IMR-90 (cell line): ENCODE measurements at regions not wholly inside any gene's neighbourhood (a gene's known extent, or its start where the extent isn't known, plus 50 kb on each side); places are given as distances from the start of the nearest gene placed in this dataset.

Experiments used
- ATAC-seq: fragments of 200-7000 bp; cut with Tn5 transposase; 2 replicates; pipeline ENCODE4 v1.9.1; 2020; ENCODE audit warnings: low read depth, mild to moderate bottlenecking, moderate library complexity
- BruUV-seq: library from RNA; stranded (reverse); fragments of 400-500 nt; replicated peaks from 2 replicates; lab custom pipeline; 2021; lab: Mats Ljungman, UMichigan
- CTCF ChIA-PET: fragments of 300-600 bp; formaldehyde crosslinking; extraction: SDS; loops from one replicate; lab custom pipeline; 2021; ENCODE audit warnings: antibody characterized with exemption; lab: Yijun Ruan, JAX
- POLR2A ChIA-PET: fragments of 300-600 bp; sonication (Branson Sonifier 250); formaldehyde crosslinking; loops from one replicate; lab custom pipeline; 2022; ENCODE audit warnings: antibody characterized with exemption; ENCODE audit not compliant: unreplicated experiment; lab: Charles Lee
- DNase-seq: peaks from one replicate; pipeline ENCODE4 v3.0.0; 2013
- H2AFZ ChIP-seq: replicated peaks from 2 replicates; pipeline ENCODE3; 2013; ENCODE audit warnings: low read length, mild to moderate bottlenecking; ENCODE audit not compliant: poor library complexity
- H2AK5ac ChIP-seq: 2 replicates; pipeline ENCODE4 v1.6.1; 2013; ENCODE audit warnings: low read depth, low read length, inconsistent platforms
- H2AK9ac ChIP-seq: replicated peaks from 2 replicates; pipeline ENCODE3; 2013; ENCODE audit warnings: mild to moderate bottlenecking, low read depth, low read length, moderate library complexity; ENCODE audit not compliant: poor library complexity
- H2BK120ac ChIP-seq: 2 replicates; pipeline ENCODE4 v1.6.1; 2013; ENCODE audit warnings: low read depth, low read length, inconsistent platforms
- H2BK15ac ChIP-seq: 3 replicates; pipeline ENCODE4 v1.6.1; 2013; ENCODE audit warnings: low read depth, low read length, inconsistent platforms
- H2BK20ac ChIP-seq: 2 replicates; pipeline ENCODE4 v1.6.1; 2013; ENCODE audit warnings: low read depth, mild to moderate bottlenecking, inconsistent platforms, low read length, moderate library complexity
- H2BK5ac ChIP-seq: 2 replicates; pipeline ENCODE4 v1.6.1; 2013; ENCODE audit warnings: mild to moderate bottlenecking, low read depth, low read length, inconsistent platforms; ENCODE audit not compliant: poor library complexity, severe bottlenecking
- H3K14ac ChIP-seq: replicated peaks from 2 replicates; pipeline ENCODE4 v1.6.1; 2013; ENCODE audit warnings: low read depth, low read length, inconsistent platforms
- H3K18ac ChIP-seq: 2 replicates; pipeline ENCODE4 v1.6.1; 2013; ENCODE audit warnings: low read depth, low read length, control low read depth
- H3K23ac ChIP-seq: 2 replicates; pipeline ENCODE4 v1.6.1; 2013; ENCODE audit warnings: low read depth, low read length, inconsistent platforms
- H3K27ac ChIP-seq: 2 replicates; pipeline ENCODE4 v1.5.1; 2013; ENCODE audit warnings: mild to moderate bottlenecking, control low read depth, low read length; ENCODE audit not compliant: insufficient read depth
- H3K27me3 ChIP-seq: 2 replicates; pipeline ENCODE4 v1.6.1; 2013; ENCODE audit warnings: low read length; ENCODE audit not compliant: control insufficient read depth, insufficient read depth
- H3K36me3 ChIP-seq: 2 replicates; pipeline ENCODE4 v1.6.1; 2013; ENCODE audit warnings: low read length, mixed read lengths; ENCODE audit not compliant: control insufficient read depth, insufficient read depth
- H3K4ac ChIP-seq: 2 replicates; pipeline ENCODE4 v1.6.1; 2013; ENCODE audit warnings: low read depth, low read length, inconsistent platforms
- H3K4me1 ChIP-seq: 2 replicates; pipeline ENCODE4 v1.6.1; 2013; ENCODE audit warnings: low read length, mixed read lengths; ENCODE audit not compliant: control insufficient read depth, insufficient read depth
- H3K4me2 ChIP-seq: 2 replicates; pipeline ENCODE4 v1.6.1; 2013; ENCODE audit warnings: low read depth, mild to moderate bottlenecking, control low read depth, low read length, moderate library complexity
- H3K4me3 ChIP-seq: 2 replicates; pipeline ENCODE4 v1.5.1; 2013; ENCODE audit warnings: low read depth, mild to moderate bottlenecking, control low read depth, low read length, moderate library complexity; ENCODE audit not compliant: insufficient read depth
- H3K56ac ChIP-seq: 2 replicates; pipeline ENCODE4 v1.6.1; 2013; ENCODE audit warnings: low read length, inconsistent platforms; ENCODE audit not compliant: insufficient read depth; ENCODE audit errors: extremely low read depth
- H3K79me1 ChIP-seq, 2 experiments: 2 replicates each; pipeline ENCODE4 v1.6.1; 2013; ENCODE audit warnings: low read length in 2 of 2, inconsistent platforms in 1 of 2, low read depth in 1 of 2
- H3K9ac ChIP-seq: 2 replicates; pipeline ENCODE4 v1.6.1; 2013; ENCODE audit warnings: low read depth, low read length, control low read depth
- H3K9me1 ChIP-seq: 2 replicates; pipeline ENCODE4 v1.6.1; 2013; ENCODE audit warnings: low read length, inconsistent platforms; ENCODE audit not compliant: insufficient read depth
- H3K9me3 ChIP-seq: 2 replicates; pipeline ENCODE4 v1.6.1; 2013; ENCODE audit warnings: low read length; ENCODE audit not compliant: control insufficient read depth, insufficient read depth
- H4K20me1 ChIP-seq: 2 replicates; pipeline ENCODE4 v1.6.1; 2013; ENCODE audit warnings: low read length, inconsistent platforms; ENCODE audit not compliant: insufficient read depth
- H4K5ac ChIP-seq: 2 replicates; pipeline ENCODE4 v1.6.1; 2013; ENCODE audit warnings: mild to moderate bottlenecking, low read depth, low read length, control low read depth
- H4K8ac ChIP-seq, 2 experiments: 2 replicates each; pipeline ENCODE4 v1.6.1; 2013; ENCODE audit warnings: low read depth in 2 of 2, low read length in 2 of 2, control low read depth in 1 of 2, inconsistent platforms in 1 of 2
- H4K91ac ChIP-seq: 2 replicates; pipeline ENCODE4 v1.6.1; 2013; ENCODE audit warnings: low read depth, low read length, inconsistent platforms; ENCODE audit not compliant: insufficient read depth
- CHD1 ChIP-seq: IDR thresholded peaks from 2 replicates; pipeline ENCODE4 v1.6.1; 2012; ENCODE audit warnings: low read depth, low read length, improper control_type of control experiment
- CTCF ChIP-seq: conservative IDR thresholded peaks from 2 replicates; pipeline ENCODE4 v1.5.1; 2012; ENCODE audit warnings: mild to moderate bottlenecking, low read depth, low read length, improper control_type of control experiment
- WGBS, 2 experiments: methylation state at CpG; one replicate each; pipeline versions ENCODE4 v1.1.5 to v1.1.7; 2013; ENCODE audit warnings: missing lambda C conversion rate in 2 of 2; ENCODE audit not compliant: insufficient read length in 1 of 2; ENCODE audit errors: extremely low coverage in 2 of 2; 5-methylcytosine and 5-hydroxymethylcytosine counted together
- dilution Hi-C: fragments of 300-500 bp; cut with HindIII; formaldehyde crosslinking; loops from one replicate; pipeline ENCODE4 v1.14.3; 2018; ENCODE audit warnings: low sequenced_read_pairs; ENCODE audit not compliant: unreplicated experiment
- in situ Hi-C: fragments of 300-500 bp; cut with MboI; formaldehyde crosslinking; loops from 3 replicates; pipeline ENCODE4 v1.14.3; 2019; ENCODE audit warnings: low sequenced_read_pairs, inconsistent platforms, mixed read lengths
- intact Hi-C: fragments of 100-400 bp; cut with micrococcal nuclease; formaldehyde crosslinking; loops from 2 replicates; pipeline ENCODE4 v1.10.0; 2022

- H3K9me1 ChIP-seq, result no peaks in the 10 kb centered on the region
- H2BK5ac ChIP-seq, result no peak overlapping the region
- no peaks in the 10 kb centered on the region for H3K27me3 ChIP-seq
- no peak overlapping the region for H3K18ac ChIP-seq
- no peaks in the 10 kb centered on the region for H3K79me1 ChIP-seq
- no peak overlapping the region for H4K8ac ChIP-seq
- no peaks in the 10 kb centered on the region for H3K36me3 ChIP-seq
- no peak overlapping the region for H3K14ac ChIP-seq
- H3K4ac ChIP-seq, result no peak overlapping the region
- H4K5ac ChIP-seq, result no peak overlapping the region
- dilution Hi-C loops (no loop called here), in situ Hi-C loops (no loop called here), intact Hi-C loops (no loop called here)
- TF ChIP-seq CHD1 (no peak), CTCF (0 out of 2 replicates have a peak, but pooled peaks have one; percentile 0)
- no peak overlapping the region for H2BK15ac ChIP-seq
- no peak overlapping the region for H4K91ac ChIP-seq
- no peak for DNase-seq
- ChIA-PET POLR2A (no interaction called here), CTCF (interaction anchor here (0.9 kb wide), 1 partner anchor 14 kb away, joined by 3 read pairs; no protein-coding TSS in a partner anchor)
- no peaks in the 10 kb centered on the region for H3K4me1 ChIP-seq
- H2AK9ac ChIP-seq, result no peak overlapping the region
- H2AFZ ChIP-seq, result no peak overlapping the region
- no peak overlapping the region for H3K23ac ChIP-seq
- H2AK5ac ChIP-seq, result no peak overlapping the region
- H3K27ac ChIP-seq, result no peak overlapping the region
- H3K4me3 ChIP-seq, result no peak overlapping the region
- H3K4me2 ChIP-seq, result no peak overlapping the region
- BruUV-seq, result no TSS peak
- H3K56ac ChIP-seq, result no peak overlapping the region
- ATAC-seq, result no peak
- no peaks in the 10 kb centered on the region for H4K20me1 ChIP-seq
- peaks cover 2% of the 10 kb centered on the region; the same call in 1 of the 2 replicates for H3K9me3 ChIP-seq
- WGBS, 2 experiments, result no CpG with 5 or more reads among the region's 4 CpGs
- H2BK120ac ChIP-seq, result no peak overlapping the region
- no peak overlapping the region for H2BK20ac ChIP-seq
- no peak overlapping the region for H3K9ac ChIP-seq
Measured at GRCh38 chr18:71784777-71785176, 759.4 kb downstream of the CBLN2 start.
